Epithelial cell of proximal tubule (primary cell): ENCODE measurements at regions not wholly inside any gene's neighbourhood (a gene's known extent, or its start where the extent isn't known, plus 50 kb on each side); places are given as distances from the start of the nearest gene placed in this dataset.
"Not testable (repeated sequence)": the region's sequence is repeated elsewhere in the genome, so short reads cannot be mapped to it uniquely, and the experiment has no call there.

Source experiments
- DNase-seq: peaks from one replicate; pipeline ENCODE4 v3.0.0-alpha.2; 2011; ENCODE audit warnings: low read depth
- H3K4me3 ChIP-seq: 2 replicates; pipeline ENCODE4 v1.5.1; 2011; ENCODE audit warnings: low read depth, mild to moderate bottlenecking, low read length
- TF ChIP-seq, protein P1 (sequence below): conservative IDR thresholded peaks from 2 replicates; pipeline ENCODE4 v1.5.1; 2012; ENCODE audit warnings: low read depth, mild to moderate bottlenecking, low read length

DNA sequence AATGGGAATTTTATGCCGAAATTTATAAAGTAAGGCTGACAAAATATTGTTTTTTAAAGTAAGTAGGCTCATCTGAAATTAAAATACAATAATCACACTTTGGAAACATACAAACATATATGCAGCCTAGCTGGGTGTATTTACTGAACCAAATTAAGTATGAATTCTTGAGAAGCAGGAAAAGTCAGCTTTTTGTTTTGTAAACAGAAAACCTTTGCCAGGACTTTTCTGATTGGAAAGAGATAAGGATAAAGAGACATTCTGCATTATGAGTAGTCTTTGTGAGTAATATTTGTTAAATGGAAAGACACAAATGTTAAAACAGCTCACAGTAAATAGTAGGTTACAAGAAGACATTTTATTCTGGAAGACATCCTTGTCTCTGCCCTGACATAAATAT, 1380.8 kb downstream of the GRIK2 start:
- no peak for DNase-seq
- no peak overlapping the region for H3K4me3 ChIP-seq
- TF ChIP-seq, protein P1, sequence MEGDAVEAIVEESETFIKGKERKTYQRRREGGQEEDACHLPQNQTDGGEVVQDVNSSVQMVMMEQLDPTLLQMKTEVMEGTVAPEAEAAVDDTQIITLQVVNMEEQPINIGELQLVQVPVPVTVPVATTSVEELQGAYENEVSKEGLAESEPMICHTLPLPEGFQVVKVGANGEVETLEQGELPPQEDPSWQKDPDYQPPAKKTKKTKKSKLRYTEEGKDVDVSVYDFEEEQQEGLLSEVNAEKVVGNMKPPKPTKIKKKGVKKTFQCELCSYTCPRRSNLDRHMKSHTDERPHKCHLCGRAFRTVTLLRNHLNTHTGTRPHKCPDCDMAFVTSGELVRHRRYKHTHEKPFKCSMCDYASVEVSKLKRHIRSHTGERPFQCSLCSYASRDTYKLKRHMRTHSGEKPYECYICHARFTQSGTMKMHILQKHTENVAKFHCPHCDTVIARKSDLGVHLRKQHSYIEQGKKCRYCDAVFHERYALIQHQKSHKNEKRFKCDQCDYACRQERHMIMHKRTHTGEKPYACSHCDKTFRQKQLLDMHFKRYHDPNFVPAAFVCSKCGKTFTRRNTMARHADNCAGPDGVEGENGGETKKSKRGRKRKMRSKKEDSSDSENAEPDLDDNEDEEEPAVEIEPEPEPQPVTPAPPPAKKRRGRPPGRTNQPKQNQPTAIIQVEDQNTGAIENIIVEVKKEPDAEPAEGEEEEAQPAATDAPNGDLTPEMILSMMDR, result no peak

DNA sequence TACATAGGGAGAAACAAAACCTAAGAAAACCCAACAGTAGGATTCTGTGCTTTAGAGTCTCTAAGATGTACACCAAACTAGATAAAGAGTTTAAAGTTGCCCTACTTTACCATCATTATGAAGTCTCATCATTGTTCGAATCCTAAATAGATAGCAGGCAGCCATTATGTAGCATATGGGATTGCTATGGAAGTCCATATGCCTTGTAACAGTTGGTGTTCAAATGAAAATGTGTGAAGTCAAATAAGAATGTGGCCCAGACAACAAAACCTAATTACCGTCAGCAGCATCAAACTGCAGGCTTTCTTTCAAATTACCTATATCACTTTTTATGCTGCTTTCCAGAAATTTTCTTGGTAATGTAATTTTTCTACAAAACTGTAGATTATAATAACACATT, 1380.1 kb downstream of the GRIK2 start:
- TF ChIP-seq, protein P1, result no peak
- no peak for DNase-seq
- no peak overlapping the region for H3K4me3 ChIP-seq

DNA sequence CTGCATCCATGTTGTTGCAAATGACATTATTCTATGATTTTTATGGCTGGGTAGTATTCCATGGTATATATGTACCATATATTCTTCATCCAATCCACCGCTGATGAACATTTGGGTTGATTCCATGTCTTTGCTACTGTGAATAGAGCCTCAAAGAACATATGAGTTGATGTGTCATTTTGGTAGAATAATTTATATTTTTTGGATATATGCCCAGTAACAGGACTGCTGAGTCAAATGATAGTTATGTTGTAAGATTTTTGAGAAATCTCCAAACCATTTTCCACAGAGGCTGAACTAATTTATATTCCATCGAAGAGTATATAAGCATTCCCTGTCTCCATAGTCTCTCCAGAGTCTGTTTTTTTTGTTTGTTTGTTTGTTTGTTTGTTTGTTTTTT, 1373.5 kb downstream of the GRIK2 start:
- TF ChIP-seq, protein P1, result no peak
- no peak overlapping the region for H3K4me3 ChIP-seq
- no peak for DNase-seq

DNA sequence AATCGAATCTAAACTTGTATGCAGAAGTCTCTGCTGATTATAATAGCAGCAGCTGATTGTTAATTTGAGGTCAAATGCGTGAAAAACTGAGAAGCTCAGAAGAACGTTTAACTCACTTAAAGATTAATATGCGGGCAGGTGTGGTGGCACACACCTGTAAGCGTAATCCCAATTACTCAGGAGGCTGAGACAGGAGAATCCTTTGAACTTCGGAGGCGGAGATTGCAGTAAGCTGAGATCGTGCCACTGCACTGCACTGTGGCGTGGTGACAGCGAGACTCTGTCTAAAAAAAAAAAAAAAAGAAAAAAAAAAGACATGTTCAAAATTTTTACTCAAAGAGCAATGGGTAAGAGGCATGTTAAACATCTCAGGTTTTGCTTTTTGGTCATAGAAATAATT, 1370.8 kb downstream of the GRIK2 start:
- no peak overlapping the region for H3K4me3 ChIP-seq
- TF ChIP-seq, protein P1, result no peak
- DNase-seq, result no peak

DNA sequence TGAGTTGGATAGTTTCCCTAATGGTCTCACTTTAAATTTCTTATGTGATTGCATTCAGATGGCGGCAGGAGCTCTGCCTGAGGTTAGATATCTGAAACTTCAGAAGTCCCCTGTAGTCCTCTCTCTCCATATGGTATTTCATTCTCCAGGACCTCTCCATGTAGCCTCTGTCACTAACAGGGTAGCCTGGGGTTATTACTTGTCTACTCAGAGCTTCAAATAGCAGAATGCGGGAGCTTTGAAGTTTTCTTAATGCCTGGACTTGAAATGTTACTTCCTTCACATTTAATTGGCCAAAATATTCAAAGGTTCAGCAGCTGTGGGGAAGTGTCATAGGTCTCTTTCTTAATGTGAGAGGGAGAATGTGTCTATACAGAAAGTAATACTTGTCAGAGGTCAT, 1370.4 kb downstream of the GRIK2 start:
- TF ChIP-seq, protein P1, result no peak
- H3K4me3 ChIP-seq, result no peak overlapping the region
- DNase-seq, result no peak

DNA sequence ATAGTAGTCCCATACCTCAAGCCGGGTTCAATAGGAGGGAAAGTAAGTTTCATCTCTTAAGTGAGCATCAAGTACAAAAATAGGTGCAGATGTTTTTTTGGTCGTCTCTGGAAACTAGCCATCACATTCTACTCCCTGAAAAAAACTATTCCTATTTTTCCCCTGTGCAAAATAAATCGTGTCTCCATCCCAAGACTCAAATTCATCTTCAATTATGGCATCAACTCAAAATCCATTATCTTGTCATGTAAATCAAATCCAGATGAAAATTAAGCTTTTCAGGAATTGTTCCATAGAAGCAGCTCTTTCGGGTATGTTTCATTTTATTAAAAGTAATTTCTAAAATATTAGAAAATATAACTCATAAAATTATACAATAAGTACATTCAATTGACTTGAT, 1368.4 kb downstream of the GRIK2 start:
- TF ChIP-seq, protein P1, result no peak
- no peak for DNase-seq
- no peak overlapping the region for H3K4me3 ChIP-seq

DNA sequence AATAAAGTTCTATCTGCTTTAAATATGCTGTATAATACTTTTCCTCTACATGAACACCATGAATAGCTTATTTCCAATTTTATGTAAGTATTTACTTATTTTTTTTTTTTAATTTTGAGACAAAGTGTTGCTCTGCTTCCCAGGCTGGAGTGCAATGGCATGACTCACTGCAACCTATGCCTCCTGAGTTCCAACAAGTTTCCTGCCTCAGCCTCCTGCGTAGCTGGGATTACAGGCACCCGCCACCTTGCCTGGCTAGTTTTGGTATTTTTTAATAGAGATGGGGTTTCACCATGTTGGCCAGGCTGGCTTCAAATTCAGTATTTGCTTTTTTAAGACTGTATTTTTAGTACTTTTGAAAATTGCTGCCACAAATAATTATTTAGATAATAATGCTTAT, 1365.9 kb downstream of the GRIK2 start:
- TF ChIP-seq, protein P1, result no peak
- DNase-seq, result no peak
- no peak overlapping the region for H3K4me3 ChIP-seq

DNA sequence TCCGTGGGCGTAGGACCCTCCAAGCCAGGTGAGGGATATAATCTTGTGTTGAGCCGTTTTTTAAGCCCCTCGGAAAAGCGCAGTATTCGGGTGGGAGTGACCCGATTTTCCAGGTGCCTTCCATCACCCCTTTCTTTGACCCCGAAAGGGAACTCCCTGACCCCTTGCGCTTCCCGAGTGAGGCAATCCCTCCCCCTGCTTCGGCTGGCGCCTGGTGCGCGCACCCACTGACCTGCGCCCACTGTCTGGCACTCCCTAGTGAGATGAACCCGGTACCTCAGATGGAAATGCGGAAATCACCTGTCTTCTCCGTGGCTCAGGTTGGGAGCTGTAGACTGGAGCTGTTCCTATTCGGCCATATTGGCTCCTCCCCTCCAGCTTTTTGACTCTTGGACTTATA, 1365.0 kb downstream of the GRIK2 start:
- DNase-seq, H3K4me3 ChIP-seq: not testable (repeated sequence)
